HAP-1 (cell line): ENCODE measurements at regions not wholly inside any gene's neighbourhood (a gene's known extent, or its start where the extent isn't known, plus 50 kb on each side); places are given as distances from the start of the nearest gene placed in this dataset.

Source experiments
- DNase-seq, 2 experiments: peaks; one replicate each; pipeline ENCODE4 v3.0.0-alpha.2; 2016 to 2020; ENCODE audit warnings: low spot score in 2 of 2
- H3K27me3 ChIP-seq: fragments of 250-450 bp; sonication (Bioruptor Pico); 2 replicates; pipeline ENCODE4 v1.5.1; 2020; ENCODE audit warnings: low read depth, mild to moderate bottlenecking, moderate library complexity
- H3K36me3 ChIP-seq: fragments of 250-450 bp; sonication (Bioruptor Pico); replicated peaks from 2 replicates; pipeline ENCODE4 v1.5.1; 2020; ENCODE audit warnings: mild to moderate bottlenecking
- H3K4me1 ChIP-seq: fragments of 250-450 bp; sonication (Bioruptor Pico); 2 replicates; pipeline ENCODE4 v1.5.1; 2020; ENCODE audit warnings: mild to moderate bottlenecking
- H3K4me3 ChIP-seq: fragments of 250-450 bp; sonication (Bioruptor Pico); 2 replicates; pipeline ENCODE4 v1.5.1; 2020; ENCODE audit warnings: mild to moderate bottlenecking, moderate library complexity
- H3K9me3 ChIP-seq: fragments of 250-450 bp; sonication (Bioruptor Pico); 2 replicates; pipeline ENCODE4 v1.5.1; 2020; ENCODE audit warnings: mild to moderate bottlenecking, moderate library complexity
- in situ Hi-C: fragments of 300-500 bp; cut with MboI; formaldehyde crosslinking; loops from 3 replicates; pipeline ENCODE4 v1.14.3; 2020; ENCODE audit warnings: low sequenced_read_pairs, inconsistent platforms, mixed read lengths

DNA sequence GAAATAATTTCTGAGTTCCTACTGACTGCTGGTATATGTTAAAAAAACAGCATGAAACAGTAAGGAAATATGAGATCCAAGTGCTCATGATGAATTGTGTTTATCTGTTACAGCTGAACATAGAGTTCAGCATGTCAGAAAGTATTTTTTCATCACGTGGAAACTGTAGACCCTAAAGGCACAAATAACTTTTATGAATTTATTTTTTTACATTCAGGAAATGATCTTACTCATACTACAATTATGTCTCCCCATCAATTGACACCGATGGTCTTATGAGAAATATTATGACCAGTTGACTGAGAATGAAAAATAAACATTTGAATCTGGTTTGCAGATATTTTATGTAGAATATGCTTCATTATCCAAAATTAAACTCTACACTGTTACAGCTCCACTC is 283.1 kb upstream of the SPANXN4 start:
- in situ Hi-C loops, result no loop called here
- no peaks in the 10 kb centered on the region for H3K4me1 ChIP-seq
- no peak for DNase-seq

DNA sequence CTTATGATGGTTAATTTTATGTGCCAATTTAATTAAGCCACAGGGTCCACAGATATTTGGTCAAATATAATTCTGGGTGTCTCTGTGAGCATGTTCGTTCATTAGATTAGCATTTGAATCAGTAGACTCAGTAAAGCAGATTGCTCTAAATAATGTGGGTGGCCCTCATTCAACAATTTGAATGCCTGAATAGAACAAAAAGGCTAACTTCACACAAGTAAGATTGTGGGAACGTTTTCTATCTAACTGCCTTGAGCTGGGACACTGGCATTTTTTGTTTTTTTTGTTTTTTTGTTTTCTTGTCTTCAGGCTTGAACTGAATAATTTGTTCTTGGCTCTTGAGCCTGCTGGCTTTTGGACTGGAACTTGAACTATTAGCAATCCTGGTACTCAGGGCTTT is 292.4 kb upstream of the SPANXN4 start:
- in situ Hi-C loops, result no loop called here
- Histone ChIP-seq H3K9me3 (no peaks in the 10 kb centered on the region), H3K36me3 (no peaks in the 10 kb centered on the region), H3K4me3 (no peak overlapping the region), H3K4me1 (no peaks in the 10 kb centered on the region; the same call in 1 of the 2 replicates), H3K27me3 (no peaks in the 10 kb centered on the region)
- DNase-seq, result peak in 1 of 2 experiments; percentile 43

More for the DNA sequence above, 283.1 kb upstream of the SPANXN4 start:
- Histone ChIP-seq H3K9me3 (no peaks in the 10 kb centered on the region; the same call in 1 of the 2 replicates), H3K36me3 (no peaks in the 10 kb centered on the region), H3K4me3 (no peak overlapping the region), H3K27me3 (no peaks in the 10 kb centered on the region)

DNA sequence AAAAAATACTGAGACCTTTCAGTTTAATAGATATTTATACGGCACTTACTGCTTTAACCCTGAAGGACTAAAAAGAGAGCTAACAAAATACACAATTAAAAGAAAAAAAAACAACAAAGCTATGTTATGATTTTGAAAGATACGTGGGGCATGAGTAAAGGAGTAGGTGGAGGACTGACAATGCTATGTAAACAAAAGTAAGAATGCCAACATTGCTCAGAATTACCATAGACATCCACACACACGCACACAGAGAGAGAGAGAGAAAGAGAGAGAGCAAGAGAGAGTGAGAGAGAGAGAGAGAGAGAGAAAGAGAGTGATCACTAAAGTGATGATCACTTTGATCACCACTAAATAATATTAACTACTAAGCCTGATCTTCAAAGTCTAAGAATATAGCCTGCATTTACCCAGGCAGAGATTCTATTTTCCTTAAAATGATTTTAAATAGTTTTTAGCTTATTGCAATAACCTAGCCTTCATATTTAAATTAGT is 313.9 kb upstream of the SPANXN4 start:
- Histone ChIP-seq H3K4me1 (peaks cover 3% of the 10 kb centered on the region), H3K9me3 (no peaks in the 10 kb centered on the region), H3K36me3 (no peaks in the 10 kb centered on the region), H3K27me3 (no peaks in the 10 kb centered on the region), H3K4me3 (no peak overlapping the region)
- DNase-seq, result peak in 1 of 2 experiments; percentile 5
- in situ Hi-C loops, result no loop called here

DNA sequence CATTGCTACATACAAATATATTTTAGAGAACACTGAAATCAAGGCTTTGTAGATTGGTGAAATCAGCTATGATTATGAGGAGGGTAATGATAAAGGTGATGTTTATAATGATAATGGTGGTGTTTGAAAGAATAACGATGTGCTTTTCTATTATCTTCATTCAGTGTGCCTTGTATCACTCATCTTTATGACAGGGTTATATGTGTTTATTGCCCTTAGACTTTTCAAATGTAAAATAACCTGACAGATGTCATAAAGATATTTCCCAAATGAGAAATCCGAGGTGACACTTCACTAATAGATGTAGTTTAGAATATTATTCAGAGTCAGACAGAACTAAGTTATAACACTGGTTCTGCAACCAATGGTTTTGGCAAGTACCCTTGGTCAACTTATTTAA is 323.0 kb upstream of the SPANXN4 start:
- in situ Hi-C loops, result no loop called here

DNA sequence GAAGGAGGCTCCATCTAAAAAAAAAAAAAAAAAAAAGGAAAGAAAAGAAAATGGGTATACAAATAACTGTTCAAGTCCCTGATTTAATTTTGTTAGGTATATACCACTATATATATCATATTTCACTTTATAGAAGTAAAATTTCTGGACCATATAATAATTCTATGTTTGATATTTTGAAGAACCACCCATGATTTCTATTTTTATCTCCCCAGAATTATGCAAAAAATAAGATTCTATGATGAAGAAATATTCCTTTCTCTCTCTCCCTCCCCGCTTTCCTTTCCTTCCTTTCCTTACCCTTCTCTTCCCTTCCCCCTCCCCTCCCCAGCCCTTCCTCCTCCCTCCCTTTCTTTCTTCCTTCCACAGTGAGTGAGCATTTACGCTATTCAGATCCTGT is 337.5 kb upstream of the SPANXN4 start:
- no peaks in the 10 kb centered on the region for H3K36me3 ChIP-seq
- no peaks in the 10 kb centered on the region for H3K4me1 ChIP-seq
- DNase-seq, result no peak
- H3K27me3 ChIP-seq, result no peaks in the 10 kb centered on the region
- H3K4me3 ChIP-seq, result no peak overlapping the region
- in situ Hi-C loops, result no loop called here
- H3K9me3 ChIP-seq, result no peaks in the 10 kb centered on the region

More for the DNA sequence above, 323.0 kb upstream of the SPANXN4 start:
- H3K4me3 ChIP-seq, result no peak overlapping the region
- H3K36me3 ChIP-seq, result no peaks in the 10 kb centered on the region
- H3K9me3 ChIP-seq, result no peaks in the 10 kb centered on the region
- H3K4me1 ChIP-seq, result no peaks in the 10 kb centered on the region
- no peaks in the 10 kb centered on the region for H3K27me3 ChIP-seq
- no peak for DNase-seq

DNA sequence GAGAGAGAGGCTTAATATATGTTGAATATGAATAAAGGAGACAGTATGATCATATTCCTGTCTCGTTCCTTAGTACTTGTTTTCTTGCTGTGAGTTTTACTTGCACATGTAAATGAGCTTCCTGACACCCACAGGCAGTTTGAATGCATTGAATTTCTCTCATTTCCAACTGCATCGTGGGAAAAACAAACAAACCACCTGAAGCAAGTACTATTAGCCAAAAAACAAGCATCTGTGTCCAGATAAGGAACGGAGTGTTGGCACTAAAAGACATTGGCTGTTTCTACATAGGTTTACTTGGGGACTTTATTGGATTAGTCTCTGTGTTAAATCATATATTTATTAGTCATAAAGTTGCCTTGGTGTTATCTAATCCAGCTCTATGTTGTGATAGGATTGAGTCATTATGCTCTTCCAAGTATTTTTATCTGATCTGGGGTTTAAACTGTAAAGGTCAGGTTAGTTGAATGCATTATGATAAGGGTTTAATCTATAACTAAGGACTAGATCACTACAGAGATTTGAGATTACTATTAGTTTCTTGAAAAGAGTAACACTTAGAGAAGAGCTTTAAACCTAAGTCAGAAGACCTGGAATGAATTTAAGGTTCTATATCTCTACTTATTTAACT is 339.0 kb upstream of the SPANXN4 start:
- no peak overlapping the region for H3K4me3 ChIP-seq
- no peaks in the 10 kb centered on the region for H3K36me3 ChIP-seq
- in situ Hi-C loops, result no loop called here
- no peaks in the 10 kb centered on the region for H3K4me1 ChIP-seq
- no peaks in the 10 kb centered on the region for H3K9me3 ChIP-seq
- DNase-seq, result no peak
- H3K27me3 ChIP-seq, result no peaks in the 10 kb centered on the region

DNA sequence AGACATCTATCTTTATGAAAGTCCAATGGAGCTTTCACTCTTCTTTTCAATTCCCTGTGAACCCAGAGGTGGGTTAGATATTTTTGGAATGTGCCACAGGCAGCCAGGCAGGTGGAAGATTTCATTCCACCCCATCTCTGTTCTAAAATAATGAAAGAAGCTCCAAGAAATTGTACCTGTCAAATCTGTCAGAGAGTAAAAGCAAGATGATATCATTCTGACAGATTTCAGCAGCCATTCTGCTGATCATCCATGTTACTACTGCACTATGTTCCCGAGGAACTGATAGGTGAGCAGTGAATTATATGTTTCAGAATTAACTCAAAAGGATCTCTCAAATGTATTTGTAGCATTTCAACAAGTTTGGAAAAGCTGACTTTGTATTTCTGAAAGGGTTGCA is 339.5 kb upstream of the SPANXN4 start:
- no peaks in the 10 kb centered on the region for H3K4me1 ChIP-seq
- no peak overlapping the region for H3K4me3 ChIP-seq
- in situ Hi-C loops, result no loop called here
- H3K27me3 ChIP-seq, result no peaks in the 10 kb centered on the region
- no peak for DNase-seq
- no peaks in the 10 kb centered on the region for H3K36me3 ChIP-seq
- H3K9me3 ChIP-seq, result no peaks in the 10 kb centered on the region

DNA sequence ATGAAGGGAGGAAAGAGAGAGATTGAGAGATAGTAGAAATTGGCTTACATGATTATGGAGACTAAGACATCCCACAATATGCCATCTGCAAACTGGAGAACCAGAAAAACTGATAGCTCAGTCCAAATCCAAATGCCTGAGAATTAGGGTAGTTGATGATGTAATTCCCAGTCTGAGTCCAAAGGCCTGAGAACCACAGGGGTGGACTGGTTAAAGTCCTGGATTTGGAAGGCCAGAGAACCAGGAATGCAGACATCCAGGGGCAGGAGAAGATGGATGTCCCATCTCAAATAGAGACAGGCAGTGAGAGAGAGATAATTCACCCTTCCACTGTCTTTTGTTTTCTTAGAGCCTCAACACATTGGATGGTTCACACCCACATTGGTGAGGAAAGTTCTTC is 345.7 kb upstream of the SPANXN4 start:
- in situ Hi-C loops, result no loop called here
- H3K4me3 ChIP-seq, result no peak overlapping the region
- H3K36me3 ChIP-seq, result no peaks in the 10 kb centered on the region

DNA sequence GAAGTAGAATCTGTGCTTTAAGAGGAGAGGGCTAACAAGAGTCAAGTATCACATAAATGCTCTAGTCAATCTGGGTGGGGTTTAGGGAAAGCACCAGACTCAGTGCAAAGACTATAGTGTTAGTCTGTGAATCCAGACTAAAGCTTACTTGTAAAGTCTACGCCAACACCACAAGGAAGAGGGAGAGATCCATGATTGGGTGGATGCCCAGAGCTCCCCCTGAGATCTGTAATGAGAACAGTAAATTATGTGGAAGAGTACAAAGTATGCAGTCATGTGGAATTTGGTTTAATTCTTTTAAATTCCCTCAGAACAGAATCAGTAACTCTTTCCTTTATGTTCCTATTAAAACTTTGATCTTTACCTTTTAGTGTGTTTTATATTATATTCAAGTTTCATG is 354.7 kb upstream of the SPANXN4 start:
- H3K9me3 ChIP-seq, result no peaks in the 10 kb centered on the region
- in situ Hi-C loops, result no loop called here

More for the DNA sequence above, 345.7 kb upstream of the SPANXN4 start:
- DNase-seq, result no peak
- Histone ChIP-seq H3K9me3 (no peaks in the 10 kb centered on the region), H3K27me3 (no peaks in the 10 kb centered on the region), H3K4me1 (no peaks in the 10 kb centered on the region)

DNA sequence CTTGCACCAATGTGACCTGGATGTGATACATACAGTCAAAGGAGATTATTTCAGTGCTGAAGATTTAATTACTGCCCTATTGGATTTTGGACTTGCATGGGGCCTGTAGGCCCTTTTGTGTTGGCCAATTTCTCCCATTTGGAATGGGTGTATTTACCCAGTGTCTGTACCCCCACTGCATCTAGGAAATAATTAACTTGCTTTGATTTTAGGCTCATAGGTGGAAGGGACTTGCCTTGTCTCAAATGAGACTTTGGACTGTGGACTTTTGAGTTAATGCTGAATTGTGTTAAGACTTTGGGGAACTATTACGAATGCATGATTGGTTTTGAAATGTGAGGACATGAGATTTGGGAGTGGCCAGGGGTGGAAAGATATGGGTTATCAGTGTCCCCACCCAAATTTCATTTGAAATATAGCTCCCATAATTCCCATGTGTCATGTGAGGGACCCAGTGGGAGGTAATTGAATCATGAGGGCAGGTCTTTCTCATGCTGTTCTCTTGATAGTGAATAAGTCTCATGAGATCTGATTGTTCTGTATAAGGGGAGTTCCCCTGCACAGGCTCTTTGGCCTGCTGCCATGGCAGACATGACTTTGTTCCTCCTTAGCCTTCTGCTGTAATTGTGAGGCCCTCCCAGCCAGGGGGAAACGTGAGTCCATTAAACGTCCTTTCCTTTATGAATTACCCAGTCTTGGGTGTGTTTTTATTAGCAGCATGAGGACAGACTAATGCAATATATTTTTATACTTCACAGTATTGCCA is 362.2 kb upstream of the SPANXN4 start:
- H3K4me1 ChIP-seq, result no peaks in the 10 kb centered on the region
- H3K4me3 ChIP-seq, result no peak overlapping the region
- DNase-seq, result no peak
- in situ Hi-C loops, result no loop called here
- no peaks in the 10 kb centered on the region for H3K9me3 ChIP-seq
- no peaks in the 10 kb centered on the region for H3K36me3 ChIP-seq
- H3K27me3 ChIP-seq, result no peaks in the 10 kb centered on the region

More for the DNA sequence above, 354.7 kb upstream of the SPANXN4 start:
- no peaks in the 10 kb centered on the region for H3K36me3 ChIP-seq
- no peak for DNase-seq
- no peaks in the 10 kb centered on the region for H3K27me3 ChIP-seq
- H3K4me3 ChIP-seq, result no peak overlapping the region
- H3K4me1 ChIP-seq, result no peaks in the 10 kb centered on the region

DNA sequence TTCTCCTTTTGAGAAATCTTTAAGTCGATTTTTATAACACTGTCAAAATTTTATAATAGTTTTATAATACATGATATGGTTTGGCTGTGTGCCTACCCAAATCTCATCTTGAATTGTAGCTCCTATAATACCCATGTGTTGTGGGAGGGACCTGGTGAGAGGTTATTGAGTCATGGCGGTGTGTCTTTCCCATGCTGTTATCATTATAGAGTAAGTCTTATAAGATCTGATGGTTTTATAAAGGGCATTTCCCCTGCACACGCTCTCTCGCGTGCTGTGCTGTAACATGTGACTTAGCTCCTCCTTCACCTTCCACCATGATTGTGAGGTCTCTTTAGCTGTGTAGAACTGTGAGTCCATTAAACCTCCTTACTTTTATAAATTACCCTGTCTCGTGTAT is 364.0 kb upstream of the SPANXN4 start:
- in situ Hi-C loops, result no loop called here
- H3K4me1 ChIP-seq, result no peaks in the 10 kb centered on the region
- H3K27me3 ChIP-seq, result no peaks in the 10 kb centered on the region
- no peak overlapping the region for H3K4me3 ChIP-seq
- no peaks in the 10 kb centered on the region for H3K36me3 ChIP-seq
- no peak for DNase-seq
- no peaks in the 10 kb centered on the region for H3K9me3 ChIP-seq

DNA sequence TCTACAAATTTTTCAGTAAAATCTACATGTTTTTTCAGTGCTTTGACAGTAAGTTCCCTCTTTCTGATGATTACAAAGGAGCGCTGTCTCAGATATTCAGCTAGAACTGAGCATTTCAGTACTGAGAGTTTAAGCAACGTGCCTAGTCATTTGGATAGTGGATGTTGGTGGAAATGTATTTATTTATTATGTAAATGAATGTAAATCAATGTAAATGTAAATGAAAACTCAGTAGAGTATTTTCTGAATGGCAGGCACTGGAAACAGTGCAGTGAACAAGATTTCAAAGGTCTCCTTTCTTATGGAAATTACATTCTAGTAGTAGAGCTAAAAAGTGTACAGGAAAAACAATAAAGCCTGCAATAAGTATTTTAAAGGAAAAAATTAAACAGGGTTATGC is 370.2 kb upstream of the SPANXN4 start:
- H3K36me3 ChIP-seq, result no peaks in the 10 kb centered on the region
- H3K27me3 ChIP-seq, result no peaks in the 10 kb centered on the region
- H3K9me3 ChIP-seq, result no peaks in the 10 kb centered on the region
- H3K4me3 ChIP-seq, result no peak overlapping the region
- H3K4me1 ChIP-seq, result peaks cover 8% of the 10 kb centered on the region
- in situ Hi-C loops, result no loop called here
- peak in 1 of 2 experiments; percentile 68 for DNase-seq

DNA sequence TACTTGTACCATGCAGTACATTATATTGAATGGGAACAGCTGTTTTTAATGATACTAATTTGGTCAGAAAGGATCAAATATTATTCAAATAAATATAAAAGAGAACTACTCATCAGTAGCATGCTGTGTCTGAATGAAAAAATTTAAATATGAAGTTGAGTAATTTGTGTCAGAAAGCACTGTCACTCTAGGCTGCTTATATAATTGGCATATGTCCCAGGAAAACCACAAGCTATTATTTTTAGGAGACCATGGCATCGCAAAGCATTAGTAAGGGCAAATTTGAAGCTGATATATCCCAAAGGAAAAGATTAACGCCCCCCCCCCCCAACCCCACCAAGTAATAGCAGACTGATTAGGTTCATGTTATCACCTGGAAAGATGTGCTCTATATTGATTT is 388.5 kb upstream of the SPANXN4 start:
- in situ Hi-C loops, result no loop called here
- Histone ChIP-seq H3K27me3 (no peaks in the 10 kb centered on the region), H3K9me3 (no peaks in the 10 kb centered on the region), H3K4me1 (peaks cover 13% of the 10 kb centered on the region; the same call in 1 of the 2 replicates), H3K36me3 (no peaks in the 10 kb centered on the region), H3K4me3 (no peak overlapping the region)
- DNase-seq, result peak in 1 of 2 experiments; percentile 45

DNA sequence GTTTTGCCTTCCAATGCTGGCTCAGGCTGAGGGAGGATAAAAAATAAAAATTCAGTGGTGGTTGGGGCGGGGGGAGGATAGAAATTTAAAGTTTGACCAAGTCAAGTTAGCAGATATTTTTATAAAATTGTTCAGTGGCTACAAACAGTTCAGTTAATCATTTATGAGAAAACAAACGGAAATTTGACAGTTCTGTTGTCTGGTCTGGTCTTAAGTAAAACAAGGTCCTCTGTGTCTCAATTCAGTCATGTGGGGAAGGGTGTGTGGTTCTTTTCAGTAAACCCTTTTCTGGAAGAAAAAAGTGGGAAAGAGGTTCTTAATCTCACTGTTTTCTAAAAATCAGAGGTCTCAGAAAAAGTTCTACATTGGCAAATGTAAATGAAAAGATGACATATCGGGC is 409.1 kb upstream of the SPANXN4 start:
- in situ Hi-C loops, result no loop called here
- Histone ChIP-seq H3K27me3 (no peaks in the 10 kb centered on the region), H3K9me3 (no peaks in the 10 kb centered on the region)

More for the DNA sequence above, 409.1 kb upstream of the SPANXN4 start:
- no peak overlapping the region for H3K4me3 ChIP-seq
- no peak for DNase-seq
- no peaks in the 10 kb centered on the region for H3K4me1 ChIP-seq
- no peaks in the 10 kb centered on the region for H3K36me3 ChIP-seq
